ENCODE measurements at regions not wholly inside any gene's neighbourhood (a gene's known extent, or its start where the extent isn't known, plus 50 kb on each side); places are given as distances from the start of the nearest gene placed in this dataset.

DNA sequence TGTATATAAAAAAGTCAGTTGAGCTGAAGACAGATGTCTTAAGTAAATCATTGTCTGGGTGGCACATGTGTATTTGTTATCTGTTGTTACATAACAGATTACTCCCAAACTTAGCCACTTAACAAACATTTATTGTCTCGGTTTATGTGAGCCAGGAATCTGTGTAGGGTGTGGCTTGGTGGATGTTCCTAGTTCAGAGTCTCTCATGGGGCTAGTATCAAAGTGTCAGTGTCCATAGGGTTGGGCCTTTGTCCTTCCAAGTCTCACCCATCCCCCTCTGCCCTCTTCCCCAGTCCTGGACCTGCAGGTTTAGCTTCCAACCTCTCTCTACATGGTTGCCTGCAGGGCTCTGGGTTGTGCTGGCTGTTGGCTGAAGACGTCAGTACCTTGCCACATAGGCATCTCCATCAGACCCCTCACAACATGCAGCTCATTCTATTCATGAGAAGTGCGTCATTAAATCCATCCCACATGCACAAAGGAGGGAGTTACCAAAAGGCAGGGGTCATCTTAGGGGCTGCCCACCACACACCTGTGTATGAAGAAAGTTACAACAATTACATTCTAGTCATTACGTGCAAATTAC, 127.5 kb downstream of the HS3ST1 start:
- TF ChIP-seq CTCF (IDR thresholded peaks at IDR 0.05 in 8 of 11, conservative IDR thresholded peaks at IDR 0.05 in 3 of 11) (no peak), POLR2A (IDR thresholded peaks at IDR 0.05) (no peak), POLR2AphosphoS5 (IDR thresholded peaks at IDR 0.05) (no peak)
